SHP77 treated with DMSO at 0.1 percent for 48 hours (cell line): ENCODE measurements at regions not wholly inside any gene's neighbourhood (a gene's known extent, or its start where the extent isn't known, plus 50 kb on each side); places are given as distances from the start of the nearest gene placed in this dataset.
A peak's percentile ranks its signal among the peaks of the same experiment; 100 is the strongest.
"Not testable (repeated sequence)": the region's sequence is repeated elsewhere in the genome, so short reads cannot be mapped to it uniquely, and the experiment has no call there.

Experiments
- DNase-seq: peaks from one replicate; lab custom pipeline; 2025; lab: John Stamatoyannopoulos, UW

- DNase-seq, result no peak
These were observed 87.9 kb upstream of the CNKSR3 start for GRCh38 chr6:154598399-154598798.

- DNase-seq, result no peak
These were observed 91.8 kb upstream of the CNKSR3 start for GRCh38 chr6:154602296-154602695.

GRCh38 chr6:154602708-154603107, 92.2 kb upstream of the CNKSR3 start:
- no peak for DNase-seq

- no peak for DNase-seq
These were observed 93.6 kb upstream of the CNKSR3 start for GRCh38 chr6:154604119-154604518.

- no peak for DNase-seq
These were observed 94.8 kb upstream of the CNKSR3 start for GRCh38 chr6:154605178-154605881.

- DNase-seq, result no peak
These were observed 95.4 kb upstream of the CNKSR3 start for GRCh38 chr6:154605882-154606370.

- DNase-seq, result no peak
These were observed 96.0 kb upstream of the CNKSR3 start for GRCh38 chr6:154606457-154606856.

GRCh38 chr6:154606860-154607259, 96.4 kb upstream of the CNKSR3 start:
- no peak for DNase-seq

GRCh38 chr6:154611241-154611640, 100.8 kb upstream of the CNKSR3 start:
- DNase-seq, result no peak

- DNase-seq, result no peak
These were observed 101.4 kb upstream of the CNKSR3 start for GRCh38 chr6:154611847-154612246.

- no peak for DNase-seq
These were observed 102.7 kb upstream of the CNKSR3 start for GRCh38 chr6:154613137-154613676.

- no peak for DNase-seq
These were observed 103.6 kb upstream of the CNKSR3 start for GRCh38 chr6:154614101-154614500.

GRCh38 chr6:154614641-154615040, 104.2 kb upstream of the CNKSR3 start:
- DNase-seq, result no peak

- DNase-seq, result peak; percentile 94
These were observed 105.1 kb upstream of the CNKSR3 start for GRCh38 chr6:154615483-154616025.

- no peak for DNase-seq
These were observed 106.7 kb upstream of the CNKSR3 start for GRCh38 chr6:154617175-154617574.

- no peak for DNase-seq
These were observed 108.7 kb upstream of the CNKSR3 start for GRCh38 chr6:154619146-154619545.

GRCh38 chr6:154621686-154622085, 111.2 kb upstream of the CNKSR3 start:
- no peak for DNase-seq

GRCh38 chr6:154622618-154623336, 110.4 kb upstream of the SCAF8 start:
- no peak for DNase-seq

GRCh38 chr6:154623391-154623790, 109.8 kb upstream of the SCAF8 start:
- DNase-seq, result no peak

GRCh38 chr6:154624038-154624599, 109.1 kb upstream of the SCAF8 start:
- DNase-seq, result no peak

- DNase-seq, result not testable (repeated sequence)
These were observed 108.5 kb upstream of the SCAF8 start for GRCh38 chr6:154624727-154625126.

GRCh38 chr6:154625721-154626120, 107.5 kb upstream of the SCAF8 start:
- no peak for DNase-seq

GRCh38 chr6:154629127-154629526, 104.1 kb upstream of the SCAF8 start:
- DNase-seq, result no peak
